ENCODE measurements at regions not wholly inside any gene's neighbourhood (a gene's known extent, or its start where the extent isn't known, plus 50 kb on each side); places are given as distances from the start of the nearest gene placed in this dataset.

DNA sequence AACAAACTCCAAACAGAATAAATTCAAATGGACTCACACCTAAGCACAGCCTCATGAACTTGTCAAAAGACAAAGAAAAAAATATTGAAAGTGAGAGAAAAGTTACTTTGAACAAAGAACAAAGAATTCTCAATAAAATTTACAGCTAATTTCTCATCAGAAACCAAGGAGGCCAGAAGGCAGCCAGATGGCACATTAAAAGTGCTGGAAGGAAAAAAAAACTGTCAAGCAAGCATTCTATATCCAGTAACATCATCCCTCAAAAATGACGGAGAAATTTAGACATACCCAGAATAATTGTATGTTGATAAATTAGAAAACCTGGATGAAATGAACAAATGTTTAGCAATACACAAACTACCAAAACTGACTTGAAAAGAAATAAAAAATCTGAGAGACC is 129.8 kb upstream of the UQCRFS1 start:
- Histone ChIP-seq H3K4me3 (no peak overlapping the region), H3K4me1 (replicated peaks) (no peaks in the 10 kb centered on the region), H3K27me3 (replicated peaks) (no peaks in the 10 kb centered on the region), H3K27ac (no peak overlapping the region), H3K9me3 (replicated peaks) (peaks cover 7% of the 10 kb centered on the region; the same call in 1 of the 2 replicates), H3K36me3 (no peaks in the 10 kb centered on the region)
- no peak for DNase-seq (ENCODE audit: low read depth in 1 of 2, low spot score in 2 of 2)

GRCh38 chr19:29364224-29364726 is 151.3 kb upstream of the UQCRFS1 start:
- no peaks in the 10 kb centered on the region for H3K4me1 ChIP-seq (replicated peaks)
- no peak for DNase-seq (ENCODE audit: low read depth in 1 of 2, low spot score in 2 of 2)
- no peak overlapping the region for H3K27ac ChIP-seq
- H3K4me3 ChIP-seq = no peak overlapping the region
- H3K9me3 ChIP-seq (replicated peaks) = no peaks in the 10 kb centered on the region
- no peaks in the 10 kb centered on the region for H3K36me3 ChIP-seq
- H3K27me3 ChIP-seq (replicated peaks) = no peaks in the 10 kb centered on the region

GRCh38 chr19:29364999-29365398 is 152.0 kb upstream of the UQCRFS1 start:
- Histone ChIP-seq H3K4me1 (replicated peaks) (no peaks in the 10 kb centered on the region), H3K27ac (no peak overlapping the region), H3K9me3 (replicated peaks) (no peaks in the 10 kb centered on the region), H3K36me3 (no peaks in the 10 kb centered on the region), H3K27me3 (replicated peaks) (no peaks in the 10 kb centered on the region), H3K4me3 (no peak overlapping the region)
- DNase-seq (ENCODE audit: low read depth in 1 of 2, low spot score in 2 of 2) = no peak

GRCh38 chr19:29365836-29366417 is 153.0 kb upstream of the UQCRFS1 start:
- Histone ChIP-seq H3K4me3 (no peak overlapping the region), H3K36me3 (no peaks in the 10 kb centered on the region), H3K27ac (no peak overlapping the region), H3K27me3 (replicated peaks) (no peaks in the 10 kb centered on the region), H3K4me1 (replicated peaks) (no peaks in the 10 kb centered on the region), H3K9me3 (replicated peaks) (no peaks in the 10 kb centered on the region)
- DNase-seq (ENCODE audit: low read depth in 1 of 2, low spot score in 2 of 2) = no peak

GRCh38 chr19:29366757-29367156 is 153.8 kb upstream of the UQCRFS1 start:
- H3K27me3 ChIP-seq (replicated peaks) = no peaks in the 10 kb centered on the region
- no peaks in the 10 kb centered on the region for H3K9me3 ChIP-seq (replicated peaks)
- DNase-seq (ENCODE audit: low read depth in 1 of 2, low spot score in 2 of 2) = peak in 1 of 2 experiments; percentile 26
- no peaks in the 10 kb centered on the region for H3K36me3 ChIP-seq
- no peak overlapping the region for H3K4me3 ChIP-seq
- H3K27ac ChIP-seq = no peak overlapping the region
- no peaks in the 10 kb centered on the region for H3K4me1 ChIP-seq (replicated peaks)

DNA sequence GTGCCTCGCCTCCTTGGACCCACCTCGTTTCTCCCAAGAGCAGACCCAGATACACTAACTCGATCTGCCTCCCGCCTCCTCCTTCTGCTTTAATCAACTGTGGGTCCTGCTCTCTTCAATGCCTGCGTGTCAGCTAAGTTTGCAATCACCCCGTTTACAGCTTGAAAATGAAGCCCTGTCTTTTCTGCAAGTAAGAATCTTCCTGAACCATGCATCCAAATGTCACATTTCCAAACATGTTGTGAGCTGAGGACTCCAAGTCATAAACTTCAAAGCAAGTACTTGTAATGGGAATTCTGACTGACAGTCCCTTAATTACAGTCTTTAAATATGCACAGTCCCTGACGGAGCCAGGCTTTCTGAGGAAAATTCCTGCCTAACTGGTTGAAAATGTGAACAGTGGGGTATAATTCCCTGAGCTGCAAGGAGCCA is 154.9 kb upstream of the UQCRFS1 start:
- H3K4me1 ChIP-seq (replicated peaks) = no peaks in the 10 kb centered on the region
- no peak overlapping the region for H3K4me3 ChIP-seq
- no peak overlapping the region for H3K27ac ChIP-seq
- no peaks in the 10 kb centered on the region for H3K27me3 ChIP-seq (replicated peaks)
- no peaks in the 10 kb centered on the region for H3K9me3 ChIP-seq (replicated peaks)
- no peak for DNase-seq (ENCODE audit: low read depth in 1 of 2, low spot score in 2 of 2)
- no peaks in the 10 kb centered on the region for H3K36me3 ChIP-seq

GRCh38 chr19:29370276-29370675 is 155.5 kb upstream of the VSTM2B start:
- Histone ChIP-seq H3K9me3 (replicated peaks) (no peaks in the 10 kb centered on the region), H3K4me1 (replicated peaks) (no peaks in the 10 kb centered on the region), H3K4me3 (no peak overlapping the region), H3K27me3 (replicated peaks) (no peaks in the 10 kb centered on the region), H3K36me3 (no peaks in the 10 kb centered on the region), H3K27ac (no peak overlapping the region)
- DNase-seq (ENCODE audit: low read depth in 1 of 2, low spot score in 2 of 2) = no peak

DNA sequence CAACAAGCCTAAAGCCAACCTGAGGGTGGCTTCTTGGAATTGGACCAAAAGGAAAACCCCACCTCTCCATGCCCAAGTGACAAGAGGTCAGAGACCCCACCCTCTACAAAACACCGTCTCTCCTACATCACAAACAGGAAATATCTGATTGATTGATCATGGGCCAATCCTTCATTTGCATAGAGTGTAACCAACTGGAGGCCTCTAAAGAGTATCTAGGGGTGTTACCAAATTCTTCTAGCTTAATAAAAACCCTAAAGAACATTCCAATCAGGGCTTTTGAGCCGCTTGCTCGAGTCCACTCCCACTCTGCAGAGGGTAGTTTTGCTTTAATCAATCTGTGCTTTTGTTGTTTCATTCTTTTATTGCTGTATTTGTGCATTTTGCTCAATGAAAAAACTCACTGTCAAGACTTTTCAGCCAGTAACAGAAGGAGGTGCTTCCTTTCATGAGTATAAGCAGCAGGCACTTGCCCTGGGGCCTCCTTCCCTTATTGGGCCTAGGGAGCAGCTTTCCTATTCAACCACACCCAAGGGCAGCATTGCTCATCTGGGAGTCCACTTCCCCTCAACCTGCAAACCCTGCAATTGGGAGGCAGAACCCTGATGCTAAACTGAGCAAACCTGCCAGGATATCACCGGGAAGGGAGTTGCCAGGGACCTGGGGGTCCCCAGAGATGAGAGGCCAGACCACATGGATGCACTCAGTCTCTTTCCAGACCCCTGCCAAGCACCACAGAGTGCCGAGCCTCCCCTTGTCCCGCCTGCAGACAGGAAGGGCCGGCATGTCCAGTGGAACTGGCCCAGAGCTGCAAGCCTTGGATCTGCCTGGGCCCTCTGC is 154.3 kb upstream of the VSTM2B start:
- no peak overlapping the region for H3K4me3 ChIP-seq
- DNase-seq (ENCODE audit: low read depth in 1 of 2, low spot score in 2 of 2) = no peak
- no peaks in the 10 kb centered on the region for H3K27me3 ChIP-seq (replicated peaks)
- no peaks in the 10 kb centered on the region for H3K4me1 ChIP-seq (replicated peaks)
- no peak overlapping the region for H3K27ac ChIP-seq
- no peaks in the 10 kb centered on the region for H3K9me3 ChIP-seq (replicated peaks)
- H3K36me3 ChIP-seq = no peaks in the 10 kb centered on the region

DNA sequence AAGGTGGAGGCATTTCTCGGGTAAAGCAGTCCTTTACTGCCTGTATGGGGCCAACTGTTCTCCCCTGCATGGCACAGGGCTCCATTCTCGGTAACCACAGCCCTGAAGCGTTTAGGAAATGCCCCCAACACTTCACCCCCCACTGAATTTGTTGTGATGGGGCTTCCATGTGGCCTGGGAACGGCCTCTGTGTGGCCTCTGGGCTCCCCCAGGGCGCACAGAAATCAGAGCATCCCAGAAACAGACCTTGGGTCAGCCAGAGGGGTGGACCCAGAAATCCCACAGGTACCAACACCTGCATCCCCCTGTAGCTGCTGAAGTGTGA is 153.7 kb upstream of the VSTM2B start:
- H3K27ac ChIP-seq = no peak overlapping the region
- H3K4me1 ChIP-seq (replicated peaks) = no peaks in the 10 kb centered on the region
- no peak for DNase-seq (ENCODE audit: low read depth in 1 of 2, low spot score in 2 of 2)
- H3K36me3 ChIP-seq = no peaks in the 10 kb centered on the region
- H3K27me3 ChIP-seq (replicated peaks) = no peaks in the 10 kb centered on the region
- H3K4me3 ChIP-seq = no peak overlapping the region
- H3K9me3 ChIP-seq (replicated peaks) = no peaks in the 10 kb centered on the region

GRCh38 chr19:29372461-29372860 is 153.3 kb upstream of the VSTM2B start:
- Histone ChIP-seq H3K9me3 (replicated peaks) (no peaks in the 10 kb centered on the region), H3K4me3 (no peak overlapping the region), H3K36me3 (no peaks in the 10 kb centered on the region), H3K4me1 (replicated peaks) (no peaks in the 10 kb centered on the region), H3K27me3 (replicated peaks) (no peaks in the 10 kb centered on the region), H3K27ac (no peak overlapping the region)
- DNase-seq (ENCODE audit: low read depth in 1 of 2, low spot score in 2 of 2) = no peak

GRCh38 chr19:29372921-29373797 is 152.6 kb upstream of the VSTM2B start:
- Histone ChIP-seq H3K4me1 (replicated peaks) (no peaks in the 10 kb centered on the region), H3K36me3 (no peaks in the 10 kb centered on the region), H3K4me3 (no peak overlapping the region), H3K27ac (no peak overlapping the region), H3K9me3 (replicated peaks) (no peaks in the 10 kb centered on the region), H3K27me3 (replicated peaks) (no peaks in the 10 kb centered on the region)
- DNase-seq (ENCODE audit: low read depth in 1 of 2, low spot score in 2 of 2) = peak in 1 of 2 experiments; percentile 24

- Histone ChIP-seq H3K4me3 (no peak overlapping the region), H3K9me3 (replicated peaks) (no peaks in the 10 kb centered on the region), H3K27me3 (replicated peaks) (no peaks in the 10 kb centered on the region), H3K4me1 (replicated peaks) (no peaks in the 10 kb centered on the region), H3K27ac (no peak overlapping the region), H3K36me3 (no peaks in the 10 kb centered on the region)
- DNase-seq (ENCODE audit: low read depth in 1 of 2, low spot score in 2 of 2) = peak in 1 of 2 experiments; percentile 33
These were observed 150.2 kb upstream of the VSTM2B start for GRCh38 chr19:29375429-29376119.

DNA sequence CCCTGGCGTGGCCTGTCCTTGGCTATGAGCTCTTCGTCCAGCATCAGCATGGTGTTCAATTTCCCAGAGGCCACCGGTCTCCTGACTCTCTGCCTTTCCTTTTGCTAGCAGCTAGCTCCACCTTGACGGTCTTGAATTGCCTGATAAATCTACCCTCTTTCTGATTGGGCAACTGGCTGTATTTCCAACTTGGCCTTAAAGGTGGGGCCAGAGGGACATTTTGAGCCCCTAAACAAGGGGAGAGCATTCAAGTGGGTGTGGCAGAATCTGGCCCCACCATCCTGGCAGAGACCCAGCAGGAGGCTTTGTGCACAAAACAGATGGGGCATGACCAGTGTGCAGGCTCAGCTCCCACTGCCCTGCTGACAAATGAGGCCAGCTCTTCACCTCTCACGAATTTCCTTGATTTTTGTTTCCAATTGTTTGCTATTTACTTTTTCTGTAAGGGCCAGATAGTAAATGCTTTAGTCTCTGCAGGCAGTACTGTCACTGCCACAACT is 148.9 kb upstream of the VSTM2B start:
- H3K4me3 ChIP-seq = no peak overlapping the region
- no peak overlapping the region for H3K27ac ChIP-seq
- no peaks in the 10 kb centered on the region for H3K36me3 ChIP-seq
- H3K9me3 ChIP-seq (replicated peaks) = no peaks in the 10 kb centered on the region
- no peaks in the 10 kb centered on the region for H3K27me3 ChIP-seq (replicated peaks)
- DNase-seq (ENCODE audit: low read depth in 1 of 2, low spot score in 2 of 2) = peak in 1 of 2 experiments; percentile 24
- H3K4me1 ChIP-seq (replicated peaks) = no peaks in the 10 kb centered on the region

Data from SJSA1 (cell line).